ENCODE measurements at regions not wholly inside any gene's neighbourhood (a gene's known extent, or its start where the extent isn't known, plus 50 kb on each side); places are given as distances from the start of the nearest gene placed in this dataset.

DNA sequence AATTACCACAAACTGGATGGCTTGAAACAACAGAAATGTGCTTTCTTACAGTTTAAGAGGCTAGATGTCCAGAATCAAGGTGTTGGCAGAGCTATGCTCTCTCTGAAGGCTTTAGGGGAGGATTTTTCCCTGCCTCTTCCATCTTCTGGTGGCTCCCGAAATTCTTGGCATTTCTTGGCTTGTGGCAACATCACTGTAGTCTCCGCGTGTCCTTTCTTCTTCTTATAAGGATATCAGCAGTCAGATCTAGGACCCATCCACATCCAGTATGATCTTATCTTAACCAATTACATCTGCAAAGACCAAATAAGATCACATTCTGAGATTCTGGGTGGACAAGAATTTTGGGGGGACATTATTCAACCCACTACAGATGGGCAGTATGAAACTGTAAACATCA, 119.2 kb upstream of the PMFBP1 start:
- TF ChIP-seq, protein P1, sequence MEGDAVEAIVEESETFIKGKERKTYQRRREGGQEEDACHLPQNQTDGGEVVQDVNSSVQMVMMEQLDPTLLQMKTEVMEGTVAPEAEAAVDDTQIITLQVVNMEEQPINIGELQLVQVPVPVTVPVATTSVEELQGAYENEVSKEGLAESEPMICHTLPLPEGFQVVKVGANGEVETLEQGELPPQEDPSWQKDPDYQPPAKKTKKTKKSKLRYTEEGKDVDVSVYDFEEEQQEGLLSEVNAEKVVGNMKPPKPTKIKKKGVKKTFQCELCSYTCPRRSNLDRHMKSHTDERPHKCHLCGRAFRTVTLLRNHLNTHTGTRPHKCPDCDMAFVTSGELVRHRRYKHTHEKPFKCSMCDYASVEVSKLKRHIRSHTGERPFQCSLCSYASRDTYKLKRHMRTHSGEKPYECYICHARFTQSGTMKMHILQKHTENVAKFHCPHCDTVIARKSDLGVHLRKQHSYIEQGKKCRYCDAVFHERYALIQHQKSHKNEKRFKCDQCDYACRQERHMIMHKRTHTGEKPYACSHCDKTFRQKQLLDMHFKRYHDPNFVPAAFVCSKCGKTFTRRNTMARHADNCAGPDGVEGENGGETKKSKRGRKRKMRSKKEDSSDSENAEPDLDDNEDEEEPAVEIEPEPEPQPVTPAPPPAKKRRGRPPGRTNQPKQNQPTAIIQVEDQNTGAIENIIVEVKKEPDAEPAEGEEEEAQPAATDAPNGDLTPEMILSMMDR (IDR thresholded peaks at IDR 0.05; ENCODE audit: low read length) = no peak
- no peak for TF ChIP-seq EZH2 (IDR thresholded peaks at IDR 0.05; ENCODE audit: borderline replicate concordance, low read length)

Measured in OCI-LY1 (cell line).